ENCODE measurements at regions not wholly inside any gene's neighbourhood (a gene's known extent, or its start where the extent isn't known, plus 50 kb on each side); places are given as distances from the start of the nearest gene placed in this dataset.

- TF ChIP-seq GATA2 (CRISPR knock-in tag; IDR thresholded peaks at IDR 0.05) (no peak), SIN3A (IDR thresholded peaks at IDR 0.05; ENCODE audit: borderline replicate concordance, low read depth, low read length) (no peak), TCF12 (IDR thresholded peaks at IDR 0.05) (no peak), EP300 (IDR thresholded peaks at IDR 0.05; ENCODE audit: borderline replicate concordance in 1 of 2, low read depth in 1 of 2, low read length in 1 of 2) (no peak), GABPA (IDR thresholded peaks at IDR 0.05; ENCODE audit: low read depth) (no peak), RCOR1 (IDR thresholded peaks at IDR 0.05; ENCODE audit: low read length) (no peak), USF1 (IDR thresholded peaks at IDR 0.05; ENCODE audit: borderline replicate concordance, low read depth) (no peak), FOSL2 (IDR thresholded peaks at IDR 0.05; ENCODE audit: borderline replicate concordance, low read depth) (no peak), RFX5 (IDR thresholded peaks at IDR 0.05; ENCODE audit: low read length) (no peak), SMC3 (IDR thresholded peaks at IDR 0.05; ENCODE audit: low read depth, low read length) (no peak)
Observed at GRCh38 chr6:125597411-125598253, 151.8 kb upstream of the HEY2 start (continued).

GRCh38 chr6:125598422-125598821, 151.0 kb upstream of the HEY2 start:
- POLR2A ChIA-PET, result no interaction called here
- no peaks in the 10 kb centered on the region for H3F3A ChIP-seq (replicated peaks; ENCODE audit: insufficient read depth)
- H3K27me3 ChIP-seq (ENCODE audit: insufficient read depth), result no peaks in the 10 kb centered on the region
- H3K4me3 ChIP-seq (ENCODE audit: low read depth in 2 of 2, low read length in 1 of 2), result no peak overlapping the region
- no peaks in the 10 kb centered on the region for H3K9me3 ChIP-seq
- no peaks in the 10 kb centered on the region for H3K4me1 ChIP-seq (ENCODE audit: control insufficient read depth in 1 of 2, insufficient read depth in 2 of 2, low read depth in 1 of 2, low read length in 1 of 2)
- H3K27ac ChIP-seq (ENCODE audit: low read depth in 2 of 2, low read length in 1 of 2), result no peak overlapping the region
- DNase-seq, result no peak
- no peaks in the 10 kb centered on the region for H4K20me1 ChIP-seq (ENCODE audit: insufficient read depth)
- H3K9me2 ChIP-seq, result no peaks in the 10 kb centered on the region
- TF ChIP-seq GATA2 (CRISPR knock-in tag; IDR thresholded peaks at IDR 0.05), result no peak
- no peak for TF ChIP-seq RXRA (IDR thresholded peaks at IDR 0.05; ENCODE audit: borderline replicate concordance, low read depth)
- TF ChIP-seq EZH2phosphoT487 (IDR thresholded peaks at IDR 0.05; ENCODE audit: borderline replicate concordance, low read depth), result no peak
- TF ChIP-seq CTCF (IDR thresholded peaks at IDR 0.05), result no peak
- no peak for TF ChIP-seq USF1 (IDR thresholded peaks at IDR 0.05; ENCODE audit: borderline replicate concordance, low read depth)
- no peak for TF ChIP-seq FOSL2 (IDR thresholded peaks at IDR 0.05; ENCODE audit: borderline replicate concordance, low read depth)
- no peak for TF ChIP-seq PBX3 (IDR thresholded peaks at IDR 0.05)
- TF ChIP-seq MEF2A (IDR thresholded peaks at IDR 0.05; ENCODE audit: borderline replicate concordance, low read depth), result no peak
- no peak for TF ChIP-seq IRF3 (IDR thresholded peaks at IDR 0.05; ENCODE audit: low read depth, low read length)
- TF ChIP-seq ELF1 (IDR thresholded peaks at IDR 0.05), result no peak
- no peak overlapping the region for H3K4me2 ChIP-seq
- no peak overlapping the region for H2AFZ ChIP-seq (ENCODE audit: low read depth)
- 10% methylated on average over 5 of the region's 5 CpGs for WGBS (ENCODE audit: low lambda C conversion rate)
- CTCF ChIA-PET, result no interaction called here
- no peak overlapping the region for H3K9ac ChIP-seq
- no peaks in the 10 kb centered on the region for H3K36me3 ChIP-seq (replicated peaks in 1 of 2; ENCODE audit: control insufficient read depth in 1 of 2, insufficient read depth in 2 of 2, low read length in 1 of 2)
- no peaks in the 10 kb centered on the region for H3K79me2 ChIP-seq (ENCODE audit: insufficient read depth)
